ENCODE measurements at regions not wholly inside any gene's neighbourhood (a gene's known extent, or its start where the extent isn't known, plus 50 kb on each side); places are given as distances from the start of the nearest gene placed in this dataset.

GRCh38 chr2:17416884-17417391 is 101.3 kb downstream of the RAD51AP2 start:
- H3K4me1 ChIP-seq (ENCODE audit: insufficient read depth, low read length): peaks cover 17% of the 10 kb centered on the region
- H3K27me3 Mint-ChIP-seq (ENCODE audit: low read depth, unreplicated experiment): no peaks in the 10 kb centered on the region
- no peaks in the 10 kb centered on the region for H4K20me1 ChIP-seq (ENCODE audit: insufficient read depth, low read length)
- peak; percentile 91 for FAIRE-seq
- H3K4me3 ChIP-seq (ENCODE audit: insufficient read depth, low read depth, low read length): no peak overlapping the region
- peak overlapping the region; percentile 94 for H3K27ac Mint-ChIP-seq (ENCODE audit: unreplicated experiment)
- H3K27me3 ChIP-seq (ENCODE audit: insufficient read depth, low read length): no peaks in the 10 kb centered on the region
- peaks cover 17% of the 10 kb centered on the region for H3K4me1 Mint-ChIP-seq (ENCODE audit: low read depth, unreplicated experiment)
- DNase-seq (ENCODE audit: low read depth): peak; percentile 100
- no peaks in the 10 kb centered on the region for H3K36me3 ChIP-seq (ENCODE audit: insufficient read depth, low read length)
- H3K4me3 Mint-ChIP-seq (ENCODE audit: unreplicated experiment): no peak overlapping the region
- H2AFZ ChIP-seq (ENCODE audit: low read depth, low read length): no peak overlapping the region
- no peaks in the 10 kb centered on the region for H3K36me3 Mint-ChIP-seq (ENCODE audit: low read depth, unreplicated experiment)
- peak overlapping the region; percentile 17 for H3K4me2 ChIP-seq (ENCODE audit: low read length)
- TF ChIP-seq EZH2 (IDR thresholded peaks at IDR 0.05; ENCODE audit: insufficient read depth, low read length) (no peak), CTCF (IDR thresholded peaks at IDR 0.05; ENCODE audit: insufficient read depth, low read depth, low read length) (no peak)
- no peaks in the 10 kb centered on the region for H3K9me3 ChIP-seq (ENCODE audit: insufficient read depth, low read depth, low read length)
- H3K9ac ChIP-seq (ENCODE audit: low read length): peak overlapping the region; percentile 34
- no peaks in the 10 kb centered on the region for H3K9me3 Mint-ChIP-seq (ENCODE audit: unreplicated experiment)
- H3K79me2 ChIP-seq (ENCODE audit: insufficient read depth, low read length): no peaks in the 10 kb centered on the region
- peak overlapping the region; percentile 68 for H3K27ac ChIP-seq (ENCODE audit: low read depth, low read length)

GRCh38 chr2:17413036-17413435 is 105.2 kb downstream of the RAD51AP2 start:
- Mint-ChIP-seq H3K4me3 (ENCODE audit: unreplicated experiment) (no peak overlapping the region), H3K36me3 (ENCODE audit: low read depth, unreplicated experiment) (no peaks in the 10 kb centered on the region), H3K9me3 (ENCODE audit: unreplicated experiment) (peaks cover 1% of the 10 kb centered on the region), H3K27me3 (ENCODE audit: low read depth, unreplicated experiment) (no peaks in the 10 kb centered on the region), H3K27ac (ENCODE audit: unreplicated experiment) (no peak overlapping the region), H3K4me1 (ENCODE audit: low read depth, unreplicated experiment) (peaks cover 15% of the 10 kb centered on the region)
- no peak overlapping the region for H3K27ac ChIP-seq (ENCODE audit: low read depth, low read length)
- no peak overlapping the region for H3K9ac ChIP-seq (ENCODE audit: low read length)
- no peak for TF ChIP-seq EZH2 (IDR thresholded peaks at IDR 0.05; ENCODE audit: insufficient read depth, low read length)
- no peak for TF ChIP-seq CTCF (IDR thresholded peaks at IDR 0.05; ENCODE audit: insufficient read depth, low read depth, low read length)
- DNase-seq (ENCODE audit: low read depth): peak; percentile 92
- no peak overlapping the region for H3K4me3 ChIP-seq (ENCODE audit: insufficient read depth, low read depth, low read length)
- no peaks in the 10 kb centered on the region for H3K36me3 ChIP-seq (ENCODE audit: insufficient read depth, low read length)
- H3K79me2 ChIP-seq (ENCODE audit: insufficient read depth, low read length): no peaks in the 10 kb centered on the region
- no peaks in the 10 kb centered on the region for H3K27me3 ChIP-seq (ENCODE audit: insufficient read depth, low read length)
- no peak overlapping the region for H2AFZ ChIP-seq (ENCODE audit: low read depth, low read length)
- H3K4me1 ChIP-seq (ENCODE audit: insufficient read depth, low read length): peaks cover 16% of the 10 kb centered on the region
- no peaks in the 10 kb centered on the region for H3K9me3 ChIP-seq (ENCODE audit: insufficient read depth, low read depth, low read length)
- H4K20me1 ChIP-seq (ENCODE audit: insufficient read depth, low read length): no peaks in the 10 kb centered on the region
- no peak overlapping the region for H3K4me2 ChIP-seq (ENCODE audit: low read length)
- peak; percentile 32 for FAIRE-seq

GRCh38 chr2:17401096-17401495 is 117.1 kb downstream of the RAD51AP2 start:
- H3K9me3 Mint-ChIP-seq (ENCODE audit: unreplicated experiment): peaks cover 5% of the 10 kb centered on the region
- FAIRE-seq (no peak), DNase-seq (ENCODE audit: low read depth) (no peak)
- no peaks in the 10 kb centered on the region for H3K36me3 Mint-ChIP-seq (ENCODE audit: low read depth, unreplicated experiment)
- Histone ChIP-seq H2AFZ (ENCODE audit: low read depth, low read length) (no peak overlapping the region), H3K27me3 (ENCODE audit: insufficient read depth, low read length) (no peaks in the 10 kb centered on the region), H4K20me1 (ENCODE audit: insufficient read depth, low read length) (no peaks in the 10 kb centered on the region), H3K9me3 (ENCODE audit: insufficient read depth, low read depth, low read length) (peaks cover 4% of the 10 kb centered on the region), H3K4me1 (ENCODE audit: insufficient read depth, low read length) (no peaks in the 10 kb centered on the region), H3K4me2 (ENCODE audit: low read length) (no peak overlapping the region), H3K4me3 (ENCODE audit: insufficient read depth, low read depth, low read length) (no peak overlapping the region), H3K27ac (ENCODE audit: low read depth, low read length) (no peak overlapping the region), H3K9ac (ENCODE audit: low read length) (no peak overlapping the region), H3K36me3 (ENCODE audit: insufficient read depth, low read length) (no peaks in the 10 kb centered on the region), H3K79me2 (ENCODE audit: insufficient read depth, low read length) (no peaks in the 10 kb centered on the region)
- no peak overlapping the region for H3K4me3 Mint-ChIP-seq (ENCODE audit: unreplicated experiment)
- TF ChIP-seq EZH2 (IDR thresholded peaks at IDR 0.05; ENCODE audit: insufficient read depth, low read length) (no peak), CTCF (IDR thresholded peaks at IDR 0.05; ENCODE audit: insufficient read depth, low read depth, low read length) (no peak)
- H3K4me1 Mint-ChIP-seq (ENCODE audit: low read depth, unreplicated experiment): no peaks in the 10 kb centered on the region
- no peaks in the 10 kb centered on the region for H3K27me3 Mint-ChIP-seq (ENCODE audit: low read depth, unreplicated experiment)
- H3K27ac Mint-ChIP-seq (ENCODE audit: unreplicated experiment): no peak overlapping the region
